ENCODE measurements at regions not wholly inside any gene's neighbourhood (a gene's known extent, or its start where the extent isn't known, plus 50 kb on each side); places are given as distances from the start of the nearest gene placed in this dataset.
"Not testable (repeated sequence)": the region's sequence is repeated elsewhere in the genome, so short reads cannot be mapped to it uniquely, and the experiment has no call there.

DNA sequence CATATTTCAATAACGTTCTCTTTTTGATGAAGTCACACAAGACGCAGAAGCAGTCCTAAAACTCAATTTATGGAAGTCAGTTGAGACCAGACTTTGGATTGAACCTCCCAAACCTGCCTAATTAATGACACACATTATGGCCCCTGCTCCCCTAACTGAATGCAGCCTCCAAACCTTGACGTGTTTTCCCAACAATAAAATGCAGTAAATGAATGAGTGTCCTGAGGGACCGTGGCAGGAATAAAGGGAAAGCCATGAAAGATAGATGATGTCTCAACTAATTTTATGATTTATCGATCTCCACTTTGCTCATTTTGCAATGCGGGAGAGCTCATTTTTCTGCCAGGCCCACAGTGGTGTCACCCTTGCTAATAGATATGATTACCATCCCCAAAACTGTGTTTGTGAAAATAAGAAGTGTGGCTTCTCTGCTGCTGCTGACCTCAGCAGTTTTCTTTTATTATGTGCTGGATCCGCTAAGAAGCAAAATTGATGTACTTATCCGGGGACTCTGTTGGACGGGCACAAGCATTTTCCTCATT lies 189.9 kb downstream of the NPIPA8 start:
- not testable (repeated sequence) for DNase-seq

DNA sequence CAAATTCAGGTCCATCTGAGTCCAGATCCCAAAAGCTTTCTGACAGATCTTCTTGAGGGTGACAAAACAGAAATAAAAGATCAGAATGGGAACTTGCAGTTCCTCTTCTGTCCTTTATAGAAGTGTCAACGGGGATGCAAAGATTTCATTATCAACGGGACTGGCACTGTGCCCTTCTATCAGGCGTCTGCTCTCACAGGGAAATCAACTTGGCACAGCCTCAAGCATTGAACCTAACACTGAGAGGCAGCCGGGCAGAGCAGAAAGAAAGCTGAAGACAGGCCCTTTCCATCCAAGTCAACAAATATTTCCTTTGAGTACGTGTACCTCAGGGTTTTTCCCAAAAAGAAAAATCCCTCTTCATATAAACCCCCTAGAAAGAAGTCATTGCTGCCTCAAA lies 194.5 kb downstream of the NPIPA8 start:
- not testable (repeated sequence) for DNase-seq

DNA sequence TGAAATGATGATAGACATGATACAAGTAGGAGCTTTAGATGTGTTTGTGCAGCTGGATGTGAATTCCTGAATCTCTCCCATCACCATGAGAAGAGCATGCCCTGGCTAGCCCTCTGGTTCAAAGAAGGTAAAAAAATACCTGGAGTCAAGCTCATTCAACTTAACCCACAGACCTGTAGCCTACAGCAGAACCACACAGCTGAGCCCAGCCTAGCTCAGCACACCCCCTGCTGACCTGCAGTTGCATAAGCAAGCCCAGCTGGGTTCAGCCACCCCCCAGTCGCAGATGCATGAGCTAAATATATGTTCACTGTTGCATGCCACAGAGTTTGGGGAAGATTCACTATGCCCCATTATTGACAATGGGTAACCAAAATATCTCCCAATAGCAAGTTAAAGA lies 200.2 kb downstream of the NPIPA8 start:
- not testable (repeated sequence) for DNase-seq

DNA sequence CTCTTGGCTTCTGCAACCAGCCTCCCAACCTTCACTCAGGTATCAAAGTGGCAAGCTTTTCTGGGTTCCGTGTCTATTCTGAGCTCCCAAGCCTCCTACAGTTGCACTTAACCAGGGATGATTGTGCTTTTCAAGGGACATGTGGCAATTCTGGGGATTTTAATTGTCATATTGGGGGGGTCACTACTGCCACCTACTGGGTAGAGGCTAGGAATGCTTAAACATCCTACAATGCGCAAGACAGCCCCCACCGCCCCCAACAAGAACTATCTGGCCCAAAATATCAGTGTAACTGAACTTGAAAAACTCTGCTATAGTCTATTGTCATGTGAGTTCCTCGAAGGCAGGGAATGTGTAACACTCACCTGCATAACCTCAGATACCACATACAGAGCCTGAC lies 201.5 kb downstream of the NPIPA8 start:
- not testable (repeated sequence) for DNase-seq

- DNase-seq: not testable (repeated sequence)
Measured at GRCh38 chr16:18131587-18131986, 204.9 kb downstream of the NPIPA8 start.

- DNase-seq: not testable (repeated sequence)
Measured at GRCh38 chr16:18130478-18131120, 205.9 kb downstream of the NPIPA8 start.

- DNase-seq: not testable (repeated sequence)
Measured at GRCh38 chr16:18127033-18127432, 209.5 kb downstream of the NPIPA8 start.

DNA sequence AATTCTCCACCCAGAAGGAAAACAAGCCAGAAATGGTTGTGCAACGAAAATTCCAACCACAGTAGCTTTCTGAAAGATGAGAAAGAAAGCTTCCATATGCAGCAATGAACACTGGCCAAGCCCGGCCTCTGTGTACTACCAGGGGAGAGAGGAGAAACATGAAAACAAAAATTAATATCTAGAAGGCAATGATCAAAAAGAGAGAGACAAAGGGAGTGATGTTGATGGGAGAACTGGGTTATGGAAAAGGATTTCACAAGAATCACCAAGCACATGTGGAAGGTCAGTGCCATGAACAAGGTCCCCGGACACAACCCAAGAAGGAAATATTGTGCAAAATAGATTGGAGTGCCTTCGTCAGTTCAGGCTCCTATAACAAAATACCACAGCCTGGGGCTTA lies 217.4 kb downstream of the NPIPA8 start:
- DNase-seq: not testable (repeated sequence)

DNA sequence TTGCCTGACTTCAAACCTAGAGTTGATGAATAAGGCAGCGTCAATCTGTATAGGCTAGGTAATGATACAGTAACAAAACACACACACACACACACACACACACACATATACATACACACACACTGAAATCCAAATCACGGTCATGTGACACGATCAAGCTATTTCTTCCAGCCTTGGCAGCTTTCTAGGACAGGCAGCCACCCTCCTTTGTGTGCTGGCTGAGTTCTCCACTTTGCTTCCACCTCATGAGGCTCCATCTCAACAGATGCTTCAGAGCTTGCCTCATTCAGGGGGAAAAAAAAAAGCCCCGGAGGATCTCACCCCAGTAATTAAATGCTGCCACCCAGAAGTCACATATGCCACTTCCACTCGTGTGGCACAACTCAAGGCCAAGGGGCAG lies 217.9 kb downstream of the NPIPA8 start:
- not testable (repeated sequence) for DNase-seq

GRCh38 chr16:18118071-18118470 lies 218.5 kb downstream of the NPIPA8 start:
- not testable (repeated sequence) for DNase-seq

GRCh38 chr16:18104412-18104811 lies 232.1 kb downstream of the NPIPA8 start:
- not testable (repeated sequence) for DNase-seq

- not testable (repeated sequence) for DNase-seq
Measured at GRCh38 chr16:18101077-18101476, 235.5 kb downstream of the NPIPA8 start.

DNA sequence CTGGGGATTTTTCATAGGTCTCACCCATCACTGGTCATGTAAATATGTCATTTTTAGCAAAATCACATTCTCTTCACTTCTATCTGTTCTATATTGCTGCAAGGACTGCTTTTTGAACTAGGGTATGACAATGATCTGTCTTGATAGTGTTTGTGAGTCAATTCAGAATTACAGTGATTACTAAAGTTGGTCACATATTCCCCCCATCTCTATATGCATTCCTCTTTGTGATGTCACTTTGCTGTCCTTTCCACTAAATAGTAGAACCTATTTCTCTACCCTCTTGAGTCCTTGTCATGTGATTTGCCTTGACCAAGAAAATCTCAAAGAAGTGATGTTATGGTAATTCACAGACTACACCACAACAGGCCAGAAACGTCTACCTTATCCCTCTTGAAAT lies 243.9 kb downstream of the NPIPA8 start:
- not testable (repeated sequence) for DNase-seq

- not testable (repeated sequence) for DNase-seq
Measured at GRCh38 chr16:18080658-18081363, 255.7 kb downstream of the NPIPA8 start.

GRCh38 chr16:18077910-18078309 lies 258.6 kb downstream of the NPIPA8 start:
- not testable (repeated sequence) for DNase-seq

- DNase-seq: no peak
Measured at GRCh38 chr16:18072161-18072560, 264.4 kb downstream of the NPIPA8 start.

- DNase-seq: no peak
Measured at GRCh38 chr16:18069683-18070082, 266.9 kb downstream of the NPIPA8 start.

DNA sequence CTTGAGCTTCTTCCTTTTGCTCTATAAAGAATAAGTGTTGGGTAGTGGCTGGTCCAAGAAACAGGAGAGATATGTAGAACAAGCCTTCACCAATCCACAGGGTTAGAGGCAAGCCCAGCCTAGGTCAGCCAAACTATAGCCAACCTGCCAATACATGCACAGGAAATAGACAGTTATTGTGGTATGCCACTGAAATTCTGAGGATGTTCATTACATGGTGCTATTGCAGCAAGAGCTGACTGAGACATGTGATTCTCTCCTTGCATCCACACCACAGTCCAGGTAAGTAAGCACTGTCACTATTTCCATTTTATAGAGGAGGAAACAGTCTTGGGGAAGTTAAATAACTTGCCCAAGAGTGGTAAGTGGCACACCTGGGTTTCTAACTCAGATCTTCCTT lies 268.1 kb downstream of the NPIPA8 start:
- no peak for DNase-seq

GRCh38 chr16:18062713-18063112 lies 273.8 kb downstream of the NPIPA8 start:
- DNase-seq: no peak

DNA sequence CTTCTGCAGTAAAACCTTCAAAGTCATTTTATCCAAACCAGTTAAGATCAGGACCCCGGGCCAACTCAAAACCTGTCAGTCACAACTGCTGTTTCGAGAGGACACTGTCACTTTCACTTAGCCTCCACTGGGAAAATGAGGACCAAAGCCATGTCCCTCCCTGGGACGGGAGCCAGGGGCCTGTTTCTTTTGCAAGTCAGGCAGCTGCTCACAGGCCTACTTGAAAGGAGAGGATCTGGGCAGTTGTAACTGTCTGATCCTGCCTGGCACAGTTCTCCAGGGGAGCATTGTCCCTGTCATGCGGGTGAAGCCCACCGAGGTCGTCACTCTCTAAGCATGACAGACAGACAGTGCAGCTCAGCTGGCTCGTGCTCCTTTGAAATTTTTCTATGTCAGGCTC lies 276.2 kb downstream of the NPIPA8 start:
- no peak for DNase-seq

DNA sequence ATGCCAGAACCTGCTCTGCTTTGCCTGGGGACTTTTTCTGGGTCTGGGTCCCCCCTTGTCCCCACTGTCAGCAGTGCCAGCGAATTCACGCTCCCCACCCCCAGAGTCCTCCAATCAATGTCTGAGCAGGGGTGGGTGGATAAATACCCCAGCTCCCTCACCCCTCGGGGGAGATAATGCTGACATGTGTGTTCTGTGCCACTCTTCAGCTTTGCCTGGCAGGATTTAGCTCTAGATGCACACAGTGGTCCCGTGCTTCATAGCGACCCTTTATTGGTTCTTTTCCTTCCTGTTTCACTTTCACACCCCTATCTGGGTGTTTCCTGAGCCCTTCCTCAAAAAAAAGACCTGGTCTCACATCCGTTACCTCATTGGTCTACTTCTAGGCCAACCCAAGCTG lies 277.0 kb downstream of the NPIPA8 start:
- no peak for DNase-seq

- DNase-seq: no peak
Measured at GRCh38 chr16:18059089-18059488, 277.4 kb downstream of the NPIPA8 start.

- no peak for DNase-seq
Measured at GRCh38 chr16:18055411-18055916, 281.1 kb downstream of the NPIPA8 start.

DNA sequence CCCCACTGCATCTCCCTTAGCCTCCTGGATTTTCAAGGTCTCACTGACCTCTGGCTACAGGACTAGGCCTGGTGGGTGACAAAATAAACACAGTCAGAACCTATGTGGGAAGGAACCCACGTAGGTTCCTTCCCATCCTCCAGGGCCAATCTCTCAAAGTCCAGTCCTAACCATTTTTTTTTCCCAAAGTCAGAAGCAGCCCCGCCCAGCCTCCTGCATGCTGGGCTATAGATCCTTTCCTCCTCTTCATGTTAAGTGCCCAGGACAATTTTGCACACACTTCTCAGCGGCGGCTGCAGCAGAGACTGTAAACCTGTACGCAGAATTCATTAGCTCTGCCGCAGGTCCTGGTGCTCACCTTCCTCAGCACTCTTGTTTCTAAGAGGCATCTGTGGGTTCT lies 285.8 kb downstream of the NPIPA8 start:
- no peak for DNase-seq

Data from stimulated activated CD4-positive, alpha-beta T cell treated with anti-CD3 and anti-CD28 coated beads, Interleukin-4, amount 100 ng/mL, for 24 hours (primary cell).